ENCODE measurements at regions not wholly inside any gene's neighbourhood (a gene's known extent, or its start where the extent isn't known, plus 50 kb on each side); places are given as distances from the start of the nearest gene placed in this dataset.

DNA sequence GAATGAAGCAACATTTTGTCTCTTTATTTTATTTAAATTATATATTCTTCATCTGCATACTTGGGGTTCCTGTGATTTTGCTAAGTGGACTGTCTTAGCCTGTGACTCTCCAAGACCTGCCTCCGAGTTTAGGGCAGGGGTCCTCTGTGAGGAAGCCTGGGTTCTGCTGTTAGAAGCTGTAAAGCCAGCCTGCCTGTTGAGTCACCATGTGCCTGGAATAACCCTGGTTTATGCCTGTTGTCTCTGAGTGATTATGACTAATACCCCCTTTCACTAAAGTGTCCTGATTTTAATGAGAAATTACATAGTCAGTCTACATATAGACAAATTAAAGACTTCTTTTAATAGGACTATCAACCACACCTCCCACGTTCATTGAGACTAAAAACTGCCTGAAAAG lies 369.1 kb downstream of the ZNF521 start:
- H3K79me2 ChIP-seq (ENCODE audit: control insufficient read depth, insufficient read depth, low read length): no peaks in the 10 kb centered on the region
- no peak overlapping the region for H3K4me2 ChIP-seq (replicated peaks; ENCODE audit: low read depth, low read length, poor library complexity, severe bottlenecking)
- Mint-ChIP-seq H3K27me3 (peaks cover 42% of the 10 kb centered on the region), H3K9me3 (ENCODE audit: insufficient read depth) (no peaks in the 10 kb centered on the region), H3K4me3 (no peak overlapping the region), H3K4me1 (no peaks in the 10 kb centered on the region), H3K27ac (no peak overlapping the region)
- ChIA-PET POLR2A (no interaction called here), CTCF (no interaction called here)
- intact Hi-C loops (cut with micrococcal nuclease): no loop called here
- DNase-seq (no peak), ATAC-seq (ENCODE audit: low read depth) (no peak)
- no peaks in the 10 kb centered on the region for H3K4me1 ChIP-seq (ENCODE audit: control insufficient read depth in 2 of 2, insufficient read depth in 2 of 2, low read length in 2 of 2)
- H4K20me1 ChIP-seq (ENCODE audit: control insufficient read depth, insufficient read depth, low read length, poor library complexity, severe bottlenecking): no peaks in the 10 kb centered on the region
- no peaks in the 10 kb centered on the region for H3K9me3 ChIP-seq (ENCODE audit: control extremely low read depth in 1 of 3, control insufficient read depth in 2 of 3, insufficient read depth in 1 of 3, low read length in 2 of 3)
- H3K9ac ChIP-seq (ENCODE audit: low read length): no peak overlapping the region
- H3K4me3 ChIP-seq (ENCODE audit: control extremely low read depth in 1 of 5, extremely low read depth in 1 of 5, insufficient read depth in 1 of 5, low read depth in 2 of 5, low read length in 4 of 5): no peak overlapping the region
- no peak overlapping the region for H2AFZ ChIP-seq (ENCODE audit: insufficient read depth, low read depth, low read length, poor library complexity, severe bottlenecking)
- no peak overlapping the region for H3K27ac ChIP-seq (ENCODE audit: low read length in 2 of 2)
- H3K36me3 ChIP-seq (replicated peaks in 1 of 2; ENCODE audit: control extremely low read depth in 1 of 2, control insufficient read depth in 1 of 2, extremely low read depth in 1 of 2, insufficient read depth in 2 of 2, low read length in 1 of 2): no peaks in the 10 kb centered on the region
- TF ChIP-seq, protein P1, sequence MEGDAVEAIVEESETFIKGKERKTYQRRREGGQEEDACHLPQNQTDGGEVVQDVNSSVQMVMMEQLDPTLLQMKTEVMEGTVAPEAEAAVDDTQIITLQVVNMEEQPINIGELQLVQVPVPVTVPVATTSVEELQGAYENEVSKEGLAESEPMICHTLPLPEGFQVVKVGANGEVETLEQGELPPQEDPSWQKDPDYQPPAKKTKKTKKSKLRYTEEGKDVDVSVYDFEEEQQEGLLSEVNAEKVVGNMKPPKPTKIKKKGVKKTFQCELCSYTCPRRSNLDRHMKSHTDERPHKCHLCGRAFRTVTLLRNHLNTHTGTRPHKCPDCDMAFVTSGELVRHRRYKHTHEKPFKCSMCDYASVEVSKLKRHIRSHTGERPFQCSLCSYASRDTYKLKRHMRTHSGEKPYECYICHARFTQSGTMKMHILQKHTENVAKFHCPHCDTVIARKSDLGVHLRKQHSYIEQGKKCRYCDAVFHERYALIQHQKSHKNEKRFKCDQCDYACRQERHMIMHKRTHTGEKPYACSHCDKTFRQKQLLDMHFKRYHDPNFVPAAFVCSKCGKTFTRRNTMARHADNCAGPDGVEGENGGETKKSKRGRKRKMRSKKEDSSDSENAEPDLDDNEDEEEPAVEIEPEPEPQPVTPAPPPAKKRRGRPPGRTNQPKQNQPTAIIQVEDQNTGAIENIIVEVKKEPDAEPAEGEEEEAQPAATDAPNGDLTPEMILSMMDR (IDR thresholded peaks at IDR 0.05): no peak
- TF ChIP-seq EZH2 (IDR thresholded peaks at IDR 0.05; ENCODE audit: borderline replicate concordance, insufficient read depth, low read depth, low read length, poor library complexity, severe bottlenecking): no peak
- 84% methylated on average over 2 of the region's 2 CpGs for WGBS (ENCODE audit: insufficient coverage)
- peaks cover 0 to 12% (median 0%) of the 10 kb centered on the region in 4 experiments for H3K27me3 ChIP-seq (replicated peaks in 1 of 4; ENCODE audit: control extremely low read depth in 1 of 4, control insufficient read depth in 3 of 4, insufficient read depth in 4 of 4, low read length in 3 of 4)

DNA sequence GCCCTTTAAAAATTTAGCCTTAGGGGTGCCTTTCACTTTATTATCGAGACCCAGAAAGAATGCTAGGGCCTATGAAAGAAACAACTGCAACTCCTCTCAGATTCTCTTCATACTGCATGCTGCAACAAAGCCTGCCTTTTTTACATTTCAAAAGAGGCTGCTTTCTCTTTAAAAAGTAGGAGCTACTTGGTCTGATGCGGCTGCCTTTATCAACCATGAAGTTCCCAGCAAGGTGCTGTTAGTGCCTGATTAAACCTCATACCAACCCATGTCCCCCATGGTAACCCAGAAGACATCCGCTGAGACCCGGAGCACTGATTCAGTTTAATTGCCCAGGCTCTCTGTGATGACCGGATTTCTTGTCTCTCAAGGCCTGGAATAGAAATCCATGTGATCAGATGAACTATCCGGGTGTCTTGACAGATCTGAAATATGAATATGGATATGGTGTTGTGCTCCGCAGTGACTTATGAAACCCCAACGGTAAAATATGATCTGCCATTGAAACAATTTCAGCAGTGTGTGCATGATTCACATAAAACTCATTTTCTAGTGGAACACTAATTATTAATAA lies 368.3 kb downstream of the ZNF521 start:
- CTCF ChIA-PET: no interaction called here

More for the DNA sequence above, 368.3 kb downstream of the ZNF521 start:
- H3K4me3 ChIP-seq (ENCODE audit: control extremely low read depth in 1 of 5, extremely low read depth in 1 of 5, insufficient read depth in 1 of 5, low read depth in 2 of 5, low read length in 4 of 5): no peak overlapping the region
- POLR2A ChIA-PET: no interaction called here
- no peak overlapping the region for H3K27ac Mint-ChIP-seq
- H3K9ac ChIP-seq (ENCODE audit: low read length): no peak overlapping the region
- no peak overlapping the region for H3K27ac ChIP-seq (ENCODE audit: low read length in 2 of 2)
- no peaks in the 10 kb centered on the region for H3K36me3 ChIP-seq (replicated peaks in 1 of 2; ENCODE audit: control extremely low read depth in 1 of 2, control insufficient read depth in 1 of 2, extremely low read depth in 1 of 2, insufficient read depth in 2 of 2, low read length in 1 of 2)
- no peak overlapping the region for H3K4me3 Mint-ChIP-seq
- peaks cover 0 to 12% (median 0%) of the 10 kb centered on the region in 4 experiments for H3K27me3 ChIP-seq (replicated peaks in 1 of 4; ENCODE audit: control extremely low read depth in 1 of 4, control insufficient read depth in 3 of 4, insufficient read depth in 4 of 4, low read length in 3 of 4)
- H3K9me3 ChIP-seq (ENCODE audit: control extremely low read depth in 1 of 3, control insufficient read depth in 2 of 3, insufficient read depth in 1 of 3, low read length in 2 of 3): peaks cover 0 to 3% (median 0%) of the 10 kb centered on the region in 3 donors
- H3K79me2 ChIP-seq (ENCODE audit: control insufficient read depth, insufficient read depth, low read length): no peaks in the 10 kb centered on the region
- H3K4me2 ChIP-seq (replicated peaks; ENCODE audit: low read depth, low read length, poor library complexity, severe bottlenecking): no peak overlapping the region
- H4K20me1 ChIP-seq (ENCODE audit: control insufficient read depth, insufficient read depth, low read length, poor library complexity, severe bottlenecking): no peaks in the 10 kb centered on the region
- H2AFZ ChIP-seq (ENCODE audit: insufficient read depth, low read depth, low read length, poor library complexity, severe bottlenecking): no peak overlapping the region
- H3K4me1 Mint-ChIP-seq: no peaks in the 10 kb centered on the region
- TF ChIP-seq, protein P1 (IDR thresholded peaks at IDR 0.05): no peak
- no peak for TF ChIP-seq EZH2 (IDR thresholded peaks at IDR 0.05; ENCODE audit: borderline replicate concordance, insufficient read depth, low read depth, low read length, poor library complexity, severe bottlenecking)
- intact Hi-C loops (cut with micrococcal nuclease): no loop called here
- 98% methylated on average over 6 of the region's 8 CpGs for WGBS (ENCODE audit: insufficient coverage)
- H3K27me3 Mint-ChIP-seq: peaks cover 44% of the 10 kb centered on the region
- ATAC-seq (ENCODE audit: low read depth) (no peak), DNase-seq (no peak)
- H3K4me1 ChIP-seq (ENCODE audit: control insufficient read depth in 2 of 2, insufficient read depth in 2 of 2, low read length in 2 of 2): no peaks in the 10 kb centered on the region
- no peaks in the 10 kb centered on the region for H3K9me3 Mint-ChIP-seq (ENCODE audit: insufficient read depth)

Measured in B cell (primary cell).